Stomach (tissue), 4 donors: ENCODE measurements at regions not wholly inside any gene's neighbourhood (a gene's known extent, or its start where the extent isn't known, plus 50 kb on each side); places are given as distances from the start of the nearest gene placed in this dataset.

Experiments
- CTCF ChIP-seq, 7 experiments: fragments of 450-650 bp in 4 of 7; fragments of 200-600 bp in 3 of 7; sonication (generic) in 3 of 7; IDR thresholded peaks; one replicate each; pipeline ENCODE4 v1.5.1; 2016 to 2019; ENCODE audit warnings: antibody characterized with exemption in 7 of 7, control low read depth in 2 of 7, mild to moderate bottlenecking in 1 of 7
- EP300 ChIP-seq: sonication (generic); formaldehyde crosslinking; IDR thresholded peaks from one replicate; pipeline ENCODE4 v1.6.1; 2017; ENCODE audit warnings: antibody characterized with exemption
- POLR2A ChIP-seq, 4 donors: fragments of 450-650 bp; IDR thresholded peaks; one replicate each; pipeline ENCODE4 v1.6.1; 2016; ENCODE audit warnings: antibody characterized with exemption in 4 of 4, control low read depth in 2 of 4, mild to moderate bottlenecking in 1 of 4, moderate library complexity in 1 of 4

- TF ChIP-seq CTCF (IDR thresholded peaks at IDR 0.05), result no peak
- TF ChIP-seq POLR2A (IDR thresholded peaks at IDR 0.05), result no peak
- TF ChIP-seq EP300, result no peak
Observed at GRCh38 chr4:23516716-23517115, 373.1 kb downstream of the PPARGC1A start.
